ENCODE measurements at regions not wholly inside any gene's neighbourhood (a gene's known extent, or its start where the extent isn't known, plus 50 kb on each side); places are given as distances from the start of the nearest gene placed in this dataset.

GRCh38 chr12:90170740-90171139 is 462.1 kb upstream of the ATP2B1 start:
- no peak for TF ChIP-seq EZH2 (IDR thresholded peaks at IDR 0.05; ENCODE audit: insufficient read depth, low read length)
- no peak for TF ChIP-seq CTCF (IDR thresholded peaks at IDR 0.05; ENCODE audit: insufficient read depth, low read depth, low read length)
